Fibroblast of lung (primary cell): ENCODE measurements at regions not wholly inside any gene's neighbourhood (a gene's known extent, or its start where the extent isn't known, plus 50 kb on each side); places are given as distances from the start of the nearest gene placed in this dataset.

Experiments
- CTCF ChIP-seq, 2 donors: IDR thresholded peaks in 1 of 2; conservative IDR thresholded peaks in 1 of 2; 1 replicate in 1 of 2; 2 replicates in 1 of 2; pipeline ENCODE4 v1.5.1; 2011 to 2012; ENCODE audit warnings: low read length in 2 of 2, control low read depth in 1 of 2, inconsistent platforms in 1 of 2, low read depth in 1 of 2, mild to moderate bottlenecking in 1 of 2
- EZH2 ChIP-seq: IDR thresholded peaks from 2 replicates; pipeline ENCODE4 v1.5.1; 2012; ENCODE audit warnings: low read length, control low read depth, mild to moderate bottlenecking; ENCODE audit errors: missing control alignments

DNA sequence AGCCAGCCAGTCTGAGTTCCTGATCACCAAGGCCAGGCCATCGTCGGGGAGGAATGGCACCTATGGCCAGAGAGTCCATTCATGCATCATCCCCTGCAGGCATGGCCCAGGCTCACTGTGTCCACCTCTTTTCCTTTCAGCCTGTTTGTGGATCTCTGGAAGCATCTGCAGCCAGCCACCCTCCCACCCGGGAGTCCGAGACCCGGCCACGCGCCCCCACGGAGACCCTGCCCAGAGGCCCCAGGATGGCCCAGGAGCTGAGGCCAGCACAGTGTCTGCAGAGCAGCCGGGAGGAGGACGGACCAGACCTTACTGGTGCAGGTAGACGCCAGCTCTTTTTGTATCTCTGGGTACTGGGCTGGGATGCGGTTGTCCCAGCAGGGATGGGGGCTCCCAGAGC lies 245.1 kb upstream of the CIBAR2 start:
- no peak for TF ChIP-seq EZH2
- TF ChIP-seq CTCF (conservative IDR thresholded peaks at IDR 0.05 in 1 of 2, IDR thresholded peaks at IDR 0.05 in 1 of 2; ENCODE audit: low read depth in 1 of 2, low read length in 2 of 2), result no peak
